ENCODE measurements at regions not wholly inside any gene's neighbourhood (a gene's known extent, or its start where the extent isn't known, plus 50 kb on each side); places are given as distances from the start of the nearest gene placed in this dataset.

GRCh38 chr11:104582431-104582830, 315.8 kb downstream of the CASP12 start:
- no peak for TF ChIP-seq CTCF (IDR thresholded peaks at IDR 0.05 in 8 of 11, conservative IDR thresholded peaks at IDR 0.05 in 3 of 11)
- TF ChIP-seq POLR2A (IDR thresholded peaks at IDR 0.05) = no peak
- no peak for TF ChIP-seq POLR2AphosphoS5 (IDR thresholded peaks at IDR 0.05)
